ENCODE measurements at regions not wholly inside any gene's neighbourhood (a gene's known extent, or its start where the extent isn't known, plus 50 kb on each side); places are given as distances from the start of the nearest gene placed in this dataset.

GRCh38 chr3:76570436-76571057 lies 469.4 kb upstream of the ROBO2 start:
- no peaks in the 10 kb centered on the region for H3K4me1 Mint-ChIP-seq (ENCODE audit: low read depth, unreplicated experiment)
- TF ChIP-seq, protein P1, sequence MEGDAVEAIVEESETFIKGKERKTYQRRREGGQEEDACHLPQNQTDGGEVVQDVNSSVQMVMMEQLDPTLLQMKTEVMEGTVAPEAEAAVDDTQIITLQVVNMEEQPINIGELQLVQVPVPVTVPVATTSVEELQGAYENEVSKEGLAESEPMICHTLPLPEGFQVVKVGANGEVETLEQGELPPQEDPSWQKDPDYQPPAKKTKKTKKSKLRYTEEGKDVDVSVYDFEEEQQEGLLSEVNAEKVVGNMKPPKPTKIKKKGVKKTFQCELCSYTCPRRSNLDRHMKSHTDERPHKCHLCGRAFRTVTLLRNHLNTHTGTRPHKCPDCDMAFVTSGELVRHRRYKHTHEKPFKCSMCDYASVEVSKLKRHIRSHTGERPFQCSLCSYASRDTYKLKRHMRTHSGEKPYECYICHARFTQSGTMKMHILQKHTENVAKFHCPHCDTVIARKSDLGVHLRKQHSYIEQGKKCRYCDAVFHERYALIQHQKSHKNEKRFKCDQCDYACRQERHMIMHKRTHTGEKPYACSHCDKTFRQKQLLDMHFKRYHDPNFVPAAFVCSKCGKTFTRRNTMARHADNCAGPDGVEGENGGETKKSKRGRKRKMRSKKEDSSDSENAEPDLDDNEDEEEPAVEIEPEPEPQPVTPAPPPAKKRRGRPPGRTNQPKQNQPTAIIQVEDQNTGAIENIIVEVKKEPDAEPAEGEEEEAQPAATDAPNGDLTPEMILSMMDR (IDR thresholded peaks at IDR 0.05; ENCODE audit: insufficient read depth in 1 of 2, low read depth in 1 of 2, low read length in 1 of 2, severe bottlenecking in 1 of 2, unreplicated experiment in 1 of 2): peak; percentile 54 to 61
- Histone ChIP-seq H3K9me3 (no peaks in the 10 kb centered on the region), H3K27me3 (replicated peaks; ENCODE audit: control insufficient read depth, insufficient read depth, low read length) (no peaks in the 10 kb centered on the region), H3K4me3 (ENCODE audit: low read depth, low read length) (no peak overlapping the region), H3K4me1 (no peaks in the 10 kb centered on the region), H3K36me3 (ENCODE audit: control insufficient read depth, insufficient read depth, low read length) (no peaks in the 10 kb centered on the region)
- intact Hi-C loops (cut with micrococcal nuclease; ENCODE audit: unreplicated experiment): loop anchor here (1.0 to 2.0 kb wide), 2 partner anchors 201 to 546 kb away; no protein-coding TSS in a partner anchor
- H3K9me3 Mint-ChIP-seq (ENCODE audit: unreplicated experiment): no peaks in the 10 kb centered on the region
- no peak overlapping the region for H3K4me3 Mint-ChIP-seq (ENCODE audit: unreplicated experiment)
- no TSS peak for BruUV-seq (replicated peaks)
- ChIA-PET POLR2A (no interaction called here), CTCF (no interaction called here)
- DNase-seq: no peak
- H3K27me3 Mint-ChIP-seq (ENCODE audit: insufficient read depth, unreplicated experiment): no peaks in the 10 kb centered on the region
- H3K36me3 Mint-ChIP-seq (ENCODE audit: insufficient read depth, unreplicated experiment): no peaks in the 10 kb centered on the region
- no peak overlapping the region for H3K27ac Mint-ChIP-seq (ENCODE audit: unreplicated experiment)

DNA sequence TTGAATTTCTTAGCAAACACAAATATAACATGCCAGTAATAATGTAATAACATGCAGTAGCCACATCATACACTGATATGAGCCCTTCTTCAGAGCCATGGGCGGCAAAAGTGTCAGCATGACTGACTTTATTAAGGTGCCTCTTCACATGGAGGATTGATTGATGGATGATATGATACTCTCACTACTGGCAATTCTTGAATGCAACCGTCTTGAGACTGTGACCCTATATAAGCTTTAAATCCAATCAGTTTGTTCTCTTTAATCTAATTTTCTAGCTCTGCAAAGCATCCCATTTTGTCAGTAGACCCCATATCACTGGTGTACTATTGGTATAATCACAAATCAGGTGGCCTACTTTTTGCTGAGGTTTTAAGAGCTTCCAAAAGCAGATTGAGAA lies 463.7 kb upstream of the ROBO2 start:
- POLR2A ChIA-PET: no interaction called here
- no TSS peak for BruUV-seq (replicated peaks)
- peaks cover 9% of the 10 kb centered on the region for H3K27me3 Mint-ChIP-seq (ENCODE audit: insufficient read depth, unreplicated experiment)

GRCh38 chr3:76582098-76582497 lies 457.8 kb upstream of the ROBO2 start:
- no peaks in the 10 kb centered on the region for H3K4me1 Mint-ChIP-seq (ENCODE audit: low read depth, unreplicated experiment)
- no peak overlapping the region for H3K4me3 ChIP-seq (ENCODE audit: low read depth, low read length)
- BruUV-seq (replicated peaks): no TSS peak
- intact Hi-C loops (cut with micrococcal nuclease; ENCODE audit: unreplicated experiment): loop anchor here (10.0 kb wide), 1 partner anchor 767 kb away; no protein-coding TSS in a partner anchor
- CTCF ChIA-PET: interaction anchor here (0.7 kb wide), 1 partner anchor 10 kb away, joined by 3 read pairs; no protein-coding TSS in a partner anchor
- no peak overlapping the region for H3K27ac Mint-ChIP-seq (ENCODE audit: unreplicated experiment)
- H3K27me3 ChIP-seq (replicated peaks; ENCODE audit: control insufficient read depth, insufficient read depth, low read length): no peaks in the 10 kb centered on the region
- no peaks in the 10 kb centered on the region for H3K9me3 ChIP-seq
- no peak for DNase-seq
- H3K36me3 Mint-ChIP-seq (ENCODE audit: insufficient read depth, unreplicated experiment): no peaks in the 10 kb centered on the region
- H3K27me3 Mint-ChIP-seq (ENCODE audit: insufficient read depth, unreplicated experiment): peaks cover 10% of the 10 kb centered on the region
- no peaks in the 10 kb centered on the region for H3K4me1 ChIP-seq
- H3K9me3 Mint-ChIP-seq (ENCODE audit: unreplicated experiment): no peaks in the 10 kb centered on the region
- TF ChIP-seq, protein P1 (IDR thresholded peaks at IDR 0.05; ENCODE audit: insufficient read depth in 1 of 2, low read depth in 1 of 2, low read length in 1 of 2, severe bottlenecking in 1 of 2, unreplicated experiment in 1 of 2): no peak
- H3K4me3 Mint-ChIP-seq (ENCODE audit: unreplicated experiment): no peak overlapping the region
- POLR2A ChIA-PET: interaction anchor here (0.7 kb wide), 1 partner anchor 208 kb away, joined by 3 read pairs; no protein-coding TSS in a partner anchor
- H3K36me3 ChIP-seq (ENCODE audit: control insufficient read depth, insufficient read depth, low read length): no peaks in the 10 kb centered on the region

More for the DNA sequence above, 463.7 kb upstream of the ROBO2 start:
- intact Hi-C loops (cut with micrococcal nuclease; ENCODE audit: unreplicated experiment): no loop called here
- H3K4me3 ChIP-seq (ENCODE audit: low read depth, low read length): no peak overlapping the region
- no peak for DNase-seq
- no peaks in the 10 kb centered on the region for H3K4me1 Mint-ChIP-seq (ENCODE audit: low read depth, unreplicated experiment)
- H3K36me3 ChIP-seq (ENCODE audit: control insufficient read depth, insufficient read depth, low read length): no peaks in the 10 kb centered on the region
- no peaks in the 10 kb centered on the region for H3K4me1 ChIP-seq
- no peaks in the 10 kb centered on the region for H3K36me3 Mint-ChIP-seq (ENCODE audit: insufficient read depth, unreplicated experiment)
- CTCF ChIA-PET: no interaction called here
- H3K4me3 Mint-ChIP-seq (ENCODE audit: unreplicated experiment): no peak overlapping the region
- H3K9me3 Mint-ChIP-seq (ENCODE audit: unreplicated experiment): no peaks in the 10 kb centered on the region
- TF ChIP-seq, protein P1 (IDR thresholded peaks at IDR 0.05; ENCODE audit: insufficient read depth in 1 of 2, low read depth in 1 of 2, low read length in 1 of 2, severe bottlenecking in 1 of 2, unreplicated experiment in 1 of 2): no peak
- H3K27me3 ChIP-seq (replicated peaks; ENCODE audit: control insufficient read depth, insufficient read depth, low read length): no peaks in the 10 kb centered on the region
- H3K27ac Mint-ChIP-seq (ENCODE audit: unreplicated experiment): no peak overlapping the region
- no peaks in the 10 kb centered on the region for H3K9me3 ChIP-seq

All from Caco-2 (cell line).